ENCODE measurements at regions not wholly inside any gene's neighbourhood (a gene's known extent, or its start where the extent isn't known, plus 50 kb on each side); places are given as distances from the start of the nearest gene placed in this dataset.

GRCh38 chr20:56995635-56996075 lies 270.8 kb downstream of the BMP7 start:
- Histone ChIP-seq H3K4me3 (ENCODE audit: low read depth in 1 of 2, low read length in 1 of 2) (no peak overlapping the region), H3K27ac (no peak overlapping the region)
- TF ChIP-seq CTCF (IDR thresholded peaks at IDR 0.05): no peak

GRCh38 chr20:56996533-56996932 lies 269.9 kb downstream of the BMP7 start:
- no peaks in the 10 kb centered on the region for H3K4me1 ChIP-seq (ENCODE audit: control insufficient read depth in 1 of 2, insufficient read depth in 1 of 2, low read depth in 1 of 2, low read length in 1 of 2)
- no peak overlapping the region for H3K27ac ChIP-seq
- no peak for TF ChIP-seq CTCF (IDR thresholded peaks at IDR 0.05)
- H3K27me3 ChIP-seq: no peaks in the 10 kb centered on the region
- no peak overlapping the region for H3K4me3 ChIP-seq (ENCODE audit: low read depth in 1 of 2, low read length in 1 of 2)
- H3K9me3 ChIP-seq: no peaks in the 10 kb centered on the region
- H3K36me3 ChIP-seq: no peaks in the 10 kb centered on the region

More at GRCh38 chr20:56995635-56996075, 270.8 kb downstream of the BMP7 start:
- Histone ChIP-seq H3K9me3 (no peaks in the 10 kb centered on the region), H3K27me3 (no peaks in the 10 kb centered on the region), H3K4me1 (ENCODE audit: control insufficient read depth in 1 of 2, insufficient read depth in 1 of 2, low read depth in 1 of 2, low read length in 1 of 2) (no peaks in the 10 kb centered on the region), H3K36me3 (no peaks in the 10 kb centered on the region)

- no peaks in the 10 kb centered on the region for H3K4me1 ChIP-seq (ENCODE audit: control insufficient read depth in 1 of 2, insufficient read depth in 1 of 2, low read depth in 1 of 2, low read length in 1 of 2)
- H3K27me3 ChIP-seq: no peaks in the 10 kb centered on the region
- no peak for TF ChIP-seq CTCF (IDR thresholded peaks at IDR 0.05)
- no peak overlapping the region for H3K4me3 ChIP-seq (ENCODE audit: low read depth in 1 of 2, low read length in 1 of 2)
- H3K9me3 ChIP-seq: no peaks in the 10 kb centered on the region
- no peaks in the 10 kb centered on the region for H3K36me3 ChIP-seq
- H3K27ac ChIP-seq: no peak overlapping the region
These were observed 268.0 kb downstream of the BMP7 start for GRCh38 chr20:56998438-56998837.

- Histone ChIP-seq H3K4me3 (ENCODE audit: low read depth in 1 of 2, low read length in 1 of 2) (no peak overlapping the region), H3K27ac (no peak overlapping the region), H3K27me3 (peaks cover 5% of the 10 kb centered on the region), H3K9me3 (no peaks in the 10 kb centered on the region), H3K36me3 (no peaks in the 10 kb centered on the region), H3K4me1 (ENCODE audit: control insufficient read depth in 1 of 2, insufficient read depth in 1 of 2, low read depth in 1 of 2, low read length in 1 of 2) (no peaks in the 10 kb centered on the region)
- no peak for TF ChIP-seq CTCF (IDR thresholded peaks at IDR 0.05)
These were observed 265.9 kb downstream of the BMP7 start for GRCh38 chr20:57000441-57000968.

GRCh38 chr20:57001126-57001767 lies 265.2 kb downstream of the BMP7 start:
- H3K9me3 ChIP-seq: no peaks in the 10 kb centered on the region
- no peak overlapping the region for H3K27ac ChIP-seq
- H3K4me1 ChIP-seq (ENCODE audit: control insufficient read depth in 1 of 2, insufficient read depth in 1 of 2, low read depth in 1 of 2, low read length in 1 of 2): no peaks in the 10 kb centered on the region
- no peaks in the 10 kb centered on the region for H3K36me3 ChIP-seq
- H3K4me3 ChIP-seq (ENCODE audit: low read depth in 1 of 2, low read length in 1 of 2): no peak overlapping the region
- no peak for TF ChIP-seq CTCF (IDR thresholded peaks at IDR 0.05)
- peaks cover 13% of the 10 kb centered on the region for H3K27me3 ChIP-seq
